NCI-H1436 (cell line): ENCODE measurements at regions not wholly inside any gene's neighbourhood (a gene's known extent, or its start where the extent isn't known, plus 50 kb on each side); places are given as distances from the start of the nearest gene placed in this dataset.

Experiments used
- DNase-seq: peaks from one replicate; lab custom pipeline; 2025; lab: John Stamatoyannopoulos, UW

GRCh38 chr12:23174917-23175316 is 549.9 kb downstream of the ETNK1 start:
- no peak for DNase-seq

GRCh38 chr12:23185346-23185745 is 560.4 kb downstream of the ETNK1 start:
- no peak for DNase-seq

GRCh38 chr12:23186950-23187349 is 562.0 kb downstream of the ETNK1 start:
- DNase-seq = no peak

- no peak for DNase-seq
These were observed 568.6 kb downstream of the ETNK1 start for GRCh38 chr12:23193552-23193951.

GRCh38 chr12:23197266-23197665 is 572.3 kb downstream of the ETNK1 start:
- no peak for DNase-seq

GRCh38 chr12:23202728-23203127 is 577.8 kb downstream of the ETNK1 start:
- DNase-seq = no peak

GRCh38 chr12:23204933-23205778 is 580.2 kb downstream of the ETNK1 start:
- DNase-seq = peak; percentile 82

GRCh38 chr12:23209793-23210192 is 584.8 kb downstream of the ETNK1 start:
- no peak for DNase-seq

- DNase-seq = no peak
These were observed 585.6 kb downstream of the ETNK1 start for GRCh38 chr12:23210573-23210972.

GRCh38 chr12:23211384-23212320 is 586.7 kb downstream of the ETNK1 start:
- DNase-seq = no peak

- no peak for DNase-seq
These were observed 592.2 kb downstream of the ETNK1 start for GRCh38 chr12:23217158-23217557.

- no peak for DNase-seq
These were observed 592.7 kb downstream of the ETNK1 start for GRCh38 chr12:23217667-23218066.

- DNase-seq = peak; percentile 9
These were observed 596.1 kb downstream of the ETNK1 start for GRCh38 chr12:23221066-23221465.

- DNase-seq = no peak
These were observed 597.0 kb downstream of the ETNK1 start for GRCh38 chr12:23221926-23222325.

- no peak for DNase-seq
These were observed 597.8 kb downstream of the ETNK1 start for GRCh38 chr12:23222801-23223200.

GRCh38 chr12:23228101-23228500 is 603.1 kb downstream of the ETNK1 start:
- DNase-seq = no peak

- no peak for DNase-seq
These were observed 605.9 kb downstream of the ETNK1 start for GRCh38 chr12:23230899-23231298.

- DNase-seq = no peak
These were observed 611.3 kb downstream of the ETNK1 start for GRCh38 chr12:23236066-23236780.

GRCh38 chr12:23236811-23237210 is 611.8 kb downstream of the ETNK1 start:
- no peak for DNase-seq

GRCh38 chr12:23238190-23238589 is 613.2 kb downstream of the ETNK1 start:
- no peak for DNase-seq

- no peak for DNase-seq
These were observed 614.0 kb downstream of the ETNK1 start for GRCh38 chr12:23238957-23239356.

GRCh38 chr12:23245186-23245585 is 620.2 kb downstream of the ETNK1 start:
- DNase-seq = no peak
